Urinary bladder (tissue), 3 donors: ENCODE measurements at regions not wholly inside any gene's neighbourhood (a gene's known extent, or its start where the extent isn't known, plus 50 kb on each side); places are given as distances from the start of the nearest gene placed in this dataset.
"Not testable (repeated sequence)": the region's sequence is repeated elsewhere in the genome, so short reads cannot be mapped to it uniquely, and the experiment has no call there.

Experiments used
- DNase-seq: peaks from one replicate; pipeline ENCODE4 v3.0.0-alpha.2; 2015; ENCODE audit errors: extremely low spot score
- H3K27ac ChIP-seq: one replicate; pipeline ENCODE4 v1.5.1; 2013; ENCODE audit warnings: low read depth, mild to moderate bottlenecking, moderate library complexity
- H3K36me3 ChIP-seq: one replicate; pipeline ENCODE4 v1.6.1; 2013; ENCODE audit warnings: mild to moderate bottlenecking, moderate library complexity; ENCODE audit not compliant: insufficient read depth
- H3K4me1 ChIP-seq: one replicate; pipeline ENCODE4 v1.6.1; 2013; ENCODE audit warnings: mild to moderate bottlenecking, moderate library complexity; ENCODE audit not compliant: insufficient read depth
- H3K4me3 ChIP-seq: one replicate; pipeline ENCODE4 v1.5.1; 2013; ENCODE audit warnings: low read depth, low read length
- WGBS: extraction: QIAGEN DNeasy Blood & Tissue Kit; methylation state at CpG from one replicate; pipeline ENCODE4 v1.1.7; 2013; 5-methylcytosine and 5-hydroxymethylcytosine counted together
- donor health status: healthy with polysubstance abuse.
- donor health status: healthy.

DNA sequence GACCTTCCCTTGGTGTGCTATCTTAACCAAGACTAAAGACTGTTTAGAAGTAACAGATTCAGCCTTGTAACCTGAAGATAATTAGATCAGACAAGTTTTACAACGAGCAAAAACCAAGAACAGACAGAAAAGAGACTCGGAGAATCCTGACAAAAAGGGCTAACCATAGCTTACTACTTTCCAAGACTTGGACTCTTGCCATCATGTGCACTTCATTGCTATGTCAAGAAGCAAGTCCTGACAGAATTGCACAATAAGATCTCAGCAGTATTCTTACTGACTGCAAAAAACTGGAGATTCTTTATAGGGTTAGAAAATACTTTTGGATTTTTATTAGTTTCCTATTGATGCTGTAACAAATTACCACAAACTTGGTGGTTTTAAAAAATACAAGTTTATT lies 1539.0 kb upstream of the NUDT12 start:
- WGBS: 25% methylated on average over 2 of the region's 2 CpGs
- Histone ChIP-seq H3K36me3 (no peaks in the 10 kb centered on the region), H3K27ac (no peak overlapping the region), H3K4me1 (no peaks in the 10 kb centered on the region), H3K4me3 (no peak overlapping the region)
- DNase-seq: peak; percentile 52

DNA sequence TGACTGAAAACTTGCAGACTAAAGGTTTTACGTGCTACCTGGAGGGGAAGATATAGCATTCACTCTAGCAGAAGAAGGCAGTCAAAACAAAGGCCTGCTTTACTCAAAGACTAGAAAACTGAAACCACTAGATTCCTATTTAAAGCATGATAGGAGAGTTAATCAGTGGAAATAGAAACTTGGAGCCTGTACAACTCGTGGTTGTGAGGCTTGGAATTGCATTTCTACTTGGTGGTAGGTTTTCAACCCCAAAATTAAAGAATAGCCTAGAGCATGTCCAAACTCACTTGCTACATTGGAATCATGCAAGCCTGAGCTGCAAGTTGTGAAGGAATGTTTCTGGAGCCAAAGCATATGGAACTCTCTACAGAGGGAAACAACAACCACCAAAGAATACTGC lies 1526.4 kb upstream of the NUDT12 start:
- H3K27ac ChIP-seq: no peak overlapping the region
- no peak overlapping the region for H3K4me3 ChIP-seq
- H3K36me3 ChIP-seq: no peaks in the 10 kb centered on the region
- 60% methylated on average over 2 of the region's 2 CpGs for WGBS
- no peaks in the 10 kb centered on the region for H3K4me1 ChIP-seq
- no peak for DNase-seq

DNA sequence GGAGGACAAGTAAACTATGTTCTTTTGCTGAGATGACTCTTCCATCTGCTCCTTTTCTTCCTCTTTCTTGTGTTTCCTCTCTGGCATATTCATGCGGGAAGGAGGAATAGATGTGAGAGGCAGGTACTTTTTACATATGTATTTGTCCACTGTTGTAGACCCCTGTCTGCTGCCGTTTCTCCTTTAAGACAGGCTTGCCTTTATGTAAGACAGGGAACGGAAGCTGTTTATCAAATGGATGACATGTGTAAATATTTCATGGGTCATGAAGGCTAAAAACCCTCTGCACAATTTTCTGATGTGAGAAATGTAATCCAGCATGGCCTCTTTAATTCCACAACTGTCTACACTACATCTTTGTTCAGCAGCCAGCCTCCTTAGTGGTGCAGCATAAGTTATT lies 1525.5 kb upstream of the NUDT12 start:
- 58% methylated on average over 3 of the region's 3 CpGs for WGBS
- no peak overlapping the region for H3K27ac ChIP-seq
- no peaks in the 10 kb centered on the region for H3K4me1 ChIP-seq
- no peak for DNase-seq
- no peak overlapping the region for H3K4me3 ChIP-seq
- H3K36me3 ChIP-seq: no peaks in the 10 kb centered on the region

DNA sequence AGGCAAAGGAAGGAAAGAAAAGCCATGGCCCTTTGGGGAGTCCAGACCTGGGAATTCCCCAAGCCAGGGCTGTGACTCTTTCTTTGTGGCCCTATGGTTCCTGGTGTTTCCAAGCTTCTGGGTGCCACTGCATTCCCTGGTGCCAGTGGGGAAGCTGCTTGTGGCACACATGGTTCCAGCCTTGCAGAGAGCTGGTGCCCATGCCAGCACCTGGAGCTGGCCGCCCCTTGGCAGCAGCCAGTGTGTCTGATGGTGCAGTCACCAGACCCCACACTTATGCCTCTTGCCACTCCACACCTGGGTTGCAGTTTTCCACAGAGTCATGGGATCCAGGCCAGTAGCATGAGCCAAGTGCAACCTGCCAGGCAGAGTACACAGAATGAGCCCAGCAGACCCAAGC lies 1495.3 kb upstream of the NUDT12 start:
- no peak for DNase-seq
- H3K27ac ChIP-seq: no peak overlapping the region
- H3K4me1 ChIP-seq: no peaks in the 10 kb centered on the region
- no peak overlapping the region for H3K4me3 ChIP-seq
- 90% methylated on average over 1 of the region's 1 CpG for WGBS
- H3K36me3 ChIP-seq: no peaks in the 10 kb centered on the region

DNA sequence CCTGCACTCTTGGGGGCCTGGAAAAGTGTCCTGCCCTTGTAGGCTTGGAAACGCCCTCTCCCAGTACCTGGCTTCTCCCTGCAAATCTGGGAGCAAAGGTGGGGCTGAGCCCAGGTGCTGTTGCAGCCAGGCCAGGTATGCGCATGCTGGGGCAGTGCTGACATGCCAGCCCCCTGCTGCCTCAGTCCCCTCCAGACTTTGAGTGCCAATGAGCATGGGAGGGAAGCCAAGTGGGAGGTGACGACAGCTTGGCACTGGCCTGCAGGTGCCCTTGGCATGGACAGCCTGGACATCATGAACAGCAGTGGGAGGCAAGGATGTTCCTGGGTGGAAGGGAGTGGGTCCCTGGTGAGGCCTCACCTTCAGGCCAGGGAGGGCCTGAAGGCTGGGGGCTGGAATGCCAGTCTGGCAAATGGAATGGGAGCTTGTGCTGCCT lies 1494.4 kb upstream of the NUDT12 start:
- Histone ChIP-seq H3K36me3 (no peaks in the 10 kb centered on the region), H3K4me3 (no peak overlapping the region), H3K27ac (no peak overlapping the region), H3K4me1 (no peaks in the 10 kb centered on the region)
- 91% methylated on average over 3 of the region's 3 CpGs for WGBS
- DNase-seq: no peak

- Histone ChIP-seq H3K27ac (no peak overlapping the region), H3K4me3 (no peak overlapping the region), H3K36me3 (no peaks in the 10 kb centered on the region), H3K4me1 (no peaks in the 10 kb centered on the region)
- 43% methylated on average over 2 of the region's 2 CpGs for WGBS
- DNase-seq: no peak
Observed at GRCh38 chr5:105054406-105054805, 1491.8 kb upstream of the NUDT12 start.

DNA sequence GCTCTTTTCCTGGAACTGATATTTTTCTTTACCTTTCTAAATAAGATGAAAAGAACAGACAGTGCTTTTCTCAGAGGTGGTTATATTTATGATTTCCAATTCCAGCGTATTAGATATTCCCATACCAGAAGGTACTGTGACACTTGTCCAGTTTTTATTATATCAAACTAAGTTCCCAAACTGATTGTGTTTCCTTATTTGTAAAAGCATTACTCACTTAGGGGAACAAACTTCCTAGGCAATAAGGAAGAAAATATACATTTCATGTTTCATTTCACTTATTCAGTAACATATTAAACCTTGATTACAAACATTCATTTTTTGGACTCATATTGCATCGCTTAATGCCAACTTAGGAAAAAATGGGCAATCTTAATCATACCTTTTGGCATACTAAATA lies 1480.0 kb upstream of the NUDT12 start:
- WGBS: 95% methylated on average over 2 of the region's 2 CpGs
- Histone ChIP-seq H3K4me3 (no peak overlapping the region), H3K4me1 (no peaks in the 10 kb centered on the region), H3K36me3 (no peaks in the 10 kb centered on the region), H3K27ac (no peak overlapping the region)
- no peak for DNase-seq

DNA sequence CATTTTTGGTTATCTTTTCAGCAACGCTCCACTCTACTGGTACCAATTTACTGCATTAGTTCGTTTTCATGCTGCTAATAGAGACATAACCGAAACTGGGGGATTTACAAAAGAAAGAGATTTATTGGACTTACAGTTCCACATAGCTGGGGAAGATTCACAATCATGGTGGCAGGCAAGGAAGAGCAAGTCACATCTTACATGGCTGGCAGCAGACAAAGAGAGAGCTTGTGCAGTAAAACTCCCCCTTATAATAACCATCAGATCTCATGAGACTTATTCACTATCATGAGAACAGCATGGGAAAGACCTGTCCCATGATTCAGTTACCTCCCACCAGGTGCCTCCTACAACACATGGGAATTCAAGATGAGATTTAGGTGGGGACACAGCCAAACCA lies 1474.2 kb upstream of the NUDT12 start:
- H3K4me3 ChIP-seq, H3K4me1 ChIP-seq, DNase-seq, H3K27ac ChIP-seq, H3K36me3 ChIP-seq: not testable (repeated sequence)
- WGBS: 90% methylated on average over 3 of the region's 3 CpGs

GRCh38 chr5:105034401-105034763 lies 1471.8 kb upstream of the NUDT12 start:
- Histone ChIP-seq H3K4me1 (no peaks in the 10 kb centered on the region), H3K4me3 (no peak overlapping the region), H3K36me3 (no peaks in the 10 kb centered on the region), H3K27ac (no peak overlapping the region)
- no peak for DNase-seq

- H3K27ac ChIP-seq: no peak overlapping the region
- DNase-seq: no peak
- no peaks in the 10 kb centered on the region for H3K36me3 ChIP-seq
- WGBS: 68% methylated on average over 6 of the region's 6 CpGs
- H3K4me3 ChIP-seq: no peak overlapping the region
- H3K4me1 ChIP-seq: no peaks in the 10 kb centered on the region
Observed at GRCh38 chr5:105033637-105034400, 1471.2 kb upstream of the NUDT12 start.

GRCh38 chr5:105032917-105033316 lies 1470.3 kb upstream of the NUDT12 start:
- WGBS: 23% methylated on average over 4 of the region's 4 CpGs
- H3K36me3 ChIP-seq: no peaks in the 10 kb centered on the region

GRCh38 chr5:105030153-105030552 lies 1467.6 kb upstream of the NUDT12 start:
- WGBS: 79% methylated on average over 2 of the region's 2 CpGs
- Histone ChIP-seq H3K27ac (no peak overlapping the region), H3K36me3 (no peaks in the 10 kb centered on the region), H3K4me1 (no peaks in the 10 kb centered on the region), H3K4me3 (no peak overlapping the region)
- DNase-seq: no peak

More at GRCh38 chr5:105032917-105033316, 1470.3 kb upstream of the NUDT12 start:
- H3K27ac ChIP-seq: no peak overlapping the region
- no peak overlapping the region for H3K4me3 ChIP-seq
- H3K4me1 ChIP-seq: no peaks in the 10 kb centered on the region
- no peak for DNase-seq

DNA sequence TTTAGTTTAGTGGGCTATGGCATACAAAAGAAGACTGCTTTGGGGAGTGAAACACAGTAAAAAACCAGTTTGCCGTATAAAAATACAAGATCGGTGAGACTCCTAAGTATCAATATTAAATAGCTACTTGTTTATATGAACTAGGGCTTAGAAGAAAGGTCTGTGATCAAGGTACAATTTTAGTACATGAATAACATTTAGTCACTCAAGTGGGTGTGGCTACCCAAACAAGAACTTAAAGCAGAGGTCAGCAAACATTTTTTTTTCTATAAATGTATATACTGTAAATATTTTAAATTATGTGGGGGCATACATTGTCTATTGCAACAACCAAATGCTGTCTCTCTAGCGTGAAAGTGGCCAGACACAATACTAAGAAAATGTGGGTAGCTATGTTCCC lies 1452.5 kb upstream of the NUDT12 start:
- 96% methylated on average over 3 of the region's 3 CpGs for WGBS

GRCh38 chr5:104998572-104998971 lies 1436.0 kb upstream of the NUDT12 start:
- 42% methylated on average over 1 of the region's 1 CpG for WGBS
- Histone ChIP-seq H3K4me3 (no peak overlapping the region), H3K36me3 (no peaks in the 10 kb centered on the region), H3K4me1 (no peaks in the 10 kb centered on the region), H3K27ac (no peak overlapping the region)
- no peak for DNase-seq

More for the DNA sequence above, 1452.5 kb upstream of the NUDT12 start:
- no peak for DNase-seq
- H3K27ac ChIP-seq: no peak overlapping the region
- no peaks in the 10 kb centered on the region for H3K36me3 ChIP-seq
- H3K4me1 ChIP-seq: no peaks in the 10 kb centered on the region
- no peak overlapping the region for H3K4me3 ChIP-seq

GRCh38 chr5:104998169-104998568 lies 1435.6 kb upstream of the NUDT12 start:
- no peak for DNase-seq
- 46% methylated on average over 1 of the region's 1 CpG for WGBS
- Histone ChIP-seq H3K4me3 (no peak overlapping the region), H3K27ac (no peak overlapping the region), H3K36me3 (no peaks in the 10 kb centered on the region), H3K4me1 (no peaks in the 10 kb centered on the region)
